MM.1S (cell line): ENCODE measurements at regions not wholly inside any gene's neighbourhood (a gene's known extent, or its start where the extent isn't known, plus 50 kb on each side); places are given as distances from the start of the nearest gene placed in this dataset.

ENCODE experiments used
- CTCF ChIP-seq: fragments of 300-600 bp; sonication (generic); IDR thresholded peaks from 2 replicates; pipeline ENCODE4 v1.5.1; 2016; ENCODE audit warnings: antibody characterized with exemption, low read length, mixed read lengths
- EZH2 ChIP-seq: fragments of 300-600 bp; sonication (generic); optimal IDR thresholded peaks from 2 replicates; pipeline ENCODE3; 2017; ENCODE audit warnings: low read depth, mild to moderate bottlenecking, antibody characterized with exemption, low read length, mixed read lengths
- EZH2phosphoT487 ChIP-seq: fragments of 300-600 bp; sonication (generic); IDR thresholded peaks from 2 replicates; pipeline ENCODE4 v1.6.1; 2018; ENCODE audit warnings: antibody characterized with exemption, low read length

GRCh38 chr1:219427989-219428388 is 184.9 kb downstream of the ZC3H11B start:
- TF ChIP-seq CTCF (no peak), EZH2 (no peak), EZH2phosphoT487 (no peak)
